HG02763 (cell line): ENCODE measurements at regions not wholly inside any gene's neighbourhood (a gene's known extent, or its start where the extent isn't known, plus 50 kb on each side); places are given as distances from the start of the nearest gene placed in this dataset.

Source experiments
- ATAC-seq: cut with Tn5 transposase; IDR thresholded peaks from one replicate; pipeline ENCODE4 v1.9.1; 2021; ENCODE audit warnings: mild to moderate bottlenecking, moderate library complexity; ENCODE audit not compliant: unreplicated experiment

DNA sequence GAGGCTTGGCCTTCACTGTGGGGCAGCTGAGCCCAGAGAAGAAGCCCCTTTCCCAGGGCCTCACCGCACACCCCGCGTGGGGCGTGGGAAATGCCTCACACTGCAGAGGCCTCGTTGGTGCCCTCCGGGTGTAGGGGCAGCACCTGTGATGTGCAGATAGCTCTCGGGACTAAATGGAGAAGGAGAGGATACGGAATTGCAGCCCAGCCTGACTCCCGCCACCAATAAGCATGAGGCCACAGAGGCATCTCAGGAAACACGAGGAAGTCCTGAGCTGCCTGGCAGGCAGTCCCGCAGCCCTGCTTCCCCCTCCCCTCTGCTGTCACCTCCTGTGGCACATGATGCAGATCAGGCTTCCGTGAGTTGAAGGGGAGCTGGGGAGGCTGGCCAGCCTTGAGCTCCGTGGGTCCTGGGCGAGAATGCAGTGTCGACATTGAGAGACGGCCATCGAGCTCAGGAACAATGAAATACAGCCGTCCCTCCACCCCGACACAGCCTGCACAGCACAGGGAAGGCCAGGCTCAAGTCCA lies 59.6 kb upstream of the PPP2R2D start:
- ATAC-seq = no peak

DNA sequence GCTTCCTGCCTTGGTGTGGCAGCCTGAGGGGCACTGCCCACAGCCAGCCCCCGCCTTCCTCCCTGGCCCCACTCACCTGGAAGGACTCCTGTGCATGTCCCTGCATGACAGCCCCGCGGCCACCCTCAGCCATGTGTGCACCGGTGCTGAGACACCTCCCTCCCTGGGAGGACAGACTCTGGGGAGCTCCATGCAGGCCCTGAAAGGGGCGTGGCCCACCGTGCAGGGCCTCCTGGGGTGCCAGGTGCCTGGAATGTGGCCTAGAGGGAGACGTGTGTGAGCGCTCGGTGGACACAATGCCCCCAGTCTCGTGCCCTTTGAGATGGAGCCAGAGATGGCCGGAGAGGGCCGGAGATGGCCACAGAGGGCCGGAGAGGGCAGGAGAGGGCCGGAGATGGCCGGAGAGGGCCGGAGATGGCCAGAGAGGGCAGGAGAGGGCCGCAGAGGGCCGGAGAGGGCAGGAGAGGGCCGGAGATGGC lies 59.1 kb upstream of the PPP2R2D start:
- no peak for ATAC-seq

DNA sequence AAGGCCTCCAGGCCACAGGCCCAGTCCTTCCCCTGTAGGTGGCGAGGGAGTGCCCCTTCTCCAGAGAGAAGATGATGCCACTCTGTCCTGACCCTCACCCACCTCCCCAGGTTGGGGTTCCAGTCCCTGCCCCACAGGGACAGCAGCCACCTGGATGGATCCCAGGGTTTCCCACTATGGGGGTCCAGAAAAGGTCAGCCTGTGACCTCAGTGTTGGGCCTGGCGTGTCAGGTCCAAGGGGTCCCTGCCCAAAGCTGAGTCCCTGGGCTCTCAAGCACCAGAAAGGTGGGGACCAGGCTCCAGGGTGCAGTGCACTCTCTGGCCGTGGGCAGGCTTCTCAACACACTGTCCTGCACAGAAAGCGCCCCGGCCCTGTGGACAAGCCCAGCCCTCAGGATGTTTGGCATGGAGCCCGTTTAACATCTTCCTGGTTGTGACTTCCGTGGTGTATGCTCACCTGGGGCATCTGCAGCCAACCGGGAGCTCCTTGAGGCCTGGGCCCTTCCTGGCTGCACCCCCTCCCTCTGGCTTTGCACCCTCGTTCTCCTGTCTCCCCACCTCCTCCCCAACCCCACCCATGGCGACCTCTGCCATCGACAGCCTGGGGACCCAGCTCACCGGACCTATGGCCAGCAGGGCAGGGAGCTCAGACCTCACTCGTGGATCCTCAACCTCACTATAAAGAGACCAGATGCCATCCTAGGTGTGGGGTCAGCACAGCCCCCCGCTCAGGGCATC lies 58.3 kb upstream of the PPP2R2D start:
- no peak for ATAC-seq

DNA sequence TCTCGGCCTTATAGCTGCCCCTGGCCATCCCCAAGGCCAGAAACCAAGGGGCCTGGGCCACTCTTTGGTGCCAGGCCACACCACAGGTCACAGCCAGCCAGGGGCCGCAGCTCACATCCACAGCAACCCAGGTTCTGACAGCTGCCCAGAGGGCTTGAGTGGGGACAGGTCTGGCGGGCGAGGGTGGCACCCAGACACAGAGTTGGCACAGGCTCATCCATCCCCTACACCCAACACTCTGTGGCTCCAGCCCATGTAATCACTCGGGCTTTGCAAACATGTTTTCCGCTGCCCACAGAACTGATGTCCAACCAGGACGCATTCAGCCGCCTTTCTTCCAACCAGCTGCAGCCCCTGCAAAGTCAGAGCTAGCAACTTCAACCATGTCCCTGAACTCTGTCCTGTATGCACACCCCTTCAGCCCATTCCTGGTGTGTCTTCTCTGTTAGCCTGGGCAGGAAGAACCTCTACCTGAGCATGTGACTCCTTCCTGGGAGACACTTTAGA lies 57.7 kb upstream of the PPP2R2D start:
- no peak for ATAC-seq

GRCh38 chr10:131843881-131844284 lies 56.9 kb upstream of the PPP2R2D start:
- ATAC-seq = no peak

DNA sequence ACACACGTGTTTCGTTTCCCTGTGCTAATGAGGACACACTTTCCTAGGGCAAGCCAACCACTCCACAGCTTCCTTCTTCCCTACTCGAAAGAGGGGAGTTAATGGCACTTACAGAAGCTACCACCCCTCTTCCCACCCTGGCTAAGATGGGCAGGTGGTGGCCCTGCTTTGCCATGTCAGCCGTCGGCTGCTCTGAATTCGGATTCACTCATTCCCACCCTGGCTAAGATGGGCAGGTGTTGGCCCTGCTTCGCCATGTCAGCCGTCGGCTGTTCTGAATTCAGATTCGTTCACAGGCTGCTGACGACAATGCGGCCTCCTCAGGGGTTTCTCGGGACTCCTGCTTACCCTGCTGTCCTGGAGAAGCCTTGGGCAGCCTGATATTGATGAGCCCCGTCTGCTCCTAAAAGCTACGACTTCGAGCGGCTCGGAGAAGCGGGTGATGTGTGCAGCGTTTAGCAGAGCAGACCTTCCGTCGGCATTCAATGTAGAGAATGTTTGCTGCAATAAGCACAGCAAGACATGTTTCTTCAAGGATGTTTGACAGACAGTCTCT lies 56.2 kb upstream of the PPP2R2D start:
- no peak for ATAC-seq

DNA sequence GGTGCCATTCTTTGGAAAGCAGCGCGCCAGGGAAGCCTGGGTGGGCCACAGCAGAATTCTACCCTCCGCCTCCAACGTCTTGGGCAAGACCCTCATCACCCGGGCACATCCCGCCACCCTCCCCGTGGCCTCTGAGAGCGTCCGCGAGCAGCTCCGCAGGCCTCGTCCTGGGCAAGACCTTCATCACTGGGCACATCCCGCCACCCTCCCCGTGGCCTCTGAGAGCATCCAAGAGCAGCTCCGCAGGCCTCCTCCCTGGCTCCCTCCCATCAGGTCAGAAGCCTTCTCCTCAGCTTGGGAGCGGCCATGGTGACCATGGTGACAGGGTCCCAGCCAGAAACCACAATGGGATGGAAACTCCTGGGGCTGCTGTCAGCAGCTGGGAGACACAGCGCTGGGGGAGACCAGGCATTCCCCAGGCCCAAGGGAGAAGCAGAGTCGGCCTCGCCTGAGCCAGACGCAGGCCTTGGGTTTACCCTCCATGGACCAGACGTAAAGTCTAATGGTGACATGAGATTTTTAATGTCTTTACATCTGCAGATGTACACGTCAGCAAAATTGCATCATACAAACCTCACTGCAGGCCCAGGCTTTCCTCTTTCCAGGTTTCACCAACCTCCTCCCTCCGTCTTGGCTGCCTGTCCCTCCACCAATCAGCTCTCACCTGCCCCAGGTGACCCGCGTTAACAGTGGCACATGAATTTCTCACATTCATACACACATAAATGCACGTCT lies 55.1 kb upstream of the PPP2R2D start:
- no peak for ATAC-seq

DNA sequence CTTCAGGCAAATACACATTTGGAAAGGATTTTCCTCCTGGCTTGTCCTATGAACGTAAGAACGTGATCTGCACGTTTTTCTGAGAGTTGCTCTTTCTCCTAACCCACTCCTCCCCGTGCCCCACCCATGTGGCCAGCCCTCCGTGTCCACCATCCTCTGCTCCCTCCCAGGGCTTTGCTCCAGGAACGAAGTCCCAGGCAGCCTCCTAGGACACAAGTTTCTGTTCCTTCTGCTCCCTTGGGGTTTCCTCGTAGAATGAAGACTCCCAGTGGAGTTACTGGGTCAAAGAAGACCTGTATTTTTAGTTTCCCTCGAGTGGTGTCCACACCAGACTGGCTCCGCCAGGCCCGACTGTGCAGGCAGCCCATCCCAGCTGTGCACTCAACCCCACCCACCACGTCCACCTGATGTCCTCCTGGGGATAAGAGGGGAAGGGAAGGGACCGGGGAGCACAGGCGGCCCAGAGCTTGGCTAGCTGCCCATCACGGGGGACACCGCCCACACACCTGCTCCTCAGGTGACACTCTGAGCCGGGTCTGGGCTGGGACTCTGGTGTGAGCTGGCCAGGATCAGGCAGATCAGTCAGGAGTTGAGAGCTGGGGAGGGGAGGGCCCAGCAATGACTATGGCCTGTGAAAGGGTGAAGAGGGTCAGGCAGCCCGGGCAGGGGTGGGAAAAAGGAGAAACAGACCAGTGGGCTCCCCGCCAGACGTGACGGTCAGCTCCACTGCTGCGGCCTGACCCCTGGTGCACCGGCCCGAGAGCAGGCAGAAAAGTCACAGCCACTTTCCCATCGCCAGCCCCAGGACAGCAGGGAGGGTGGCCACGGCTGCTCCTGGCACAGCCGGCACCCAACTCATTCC lies 54.3 kb upstream of the PPP2R2D start:
- ATAC-seq = no peak

DNA sequence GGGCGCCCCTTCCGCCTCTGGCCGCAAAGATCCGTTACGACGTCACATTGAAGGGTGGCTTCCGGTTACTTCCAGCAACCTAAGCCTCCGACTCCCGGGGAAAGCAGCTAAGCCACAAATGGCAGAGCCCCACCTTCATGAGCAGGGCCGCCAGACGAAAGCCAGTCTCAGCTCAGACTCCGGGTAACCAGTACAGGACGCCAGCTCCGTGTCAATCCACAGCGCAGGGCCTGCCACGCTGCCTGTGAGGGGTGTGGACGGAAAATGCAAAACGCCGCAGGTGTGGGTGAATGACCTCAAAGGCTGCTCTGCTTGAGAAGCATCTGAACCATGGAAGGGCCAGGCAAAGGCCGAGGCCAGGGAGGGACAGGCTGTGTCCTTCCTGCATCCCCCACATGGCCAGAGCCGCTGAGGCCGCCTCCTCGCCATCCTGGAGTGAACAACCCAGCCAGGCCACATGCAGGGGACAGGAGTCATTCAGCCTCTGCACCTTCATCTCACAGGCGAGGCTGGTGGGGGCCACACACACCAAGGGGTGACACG lies 53.5 kb upstream of the PPP2R2D start:
- no peak for ATAC-seq

DNA sequence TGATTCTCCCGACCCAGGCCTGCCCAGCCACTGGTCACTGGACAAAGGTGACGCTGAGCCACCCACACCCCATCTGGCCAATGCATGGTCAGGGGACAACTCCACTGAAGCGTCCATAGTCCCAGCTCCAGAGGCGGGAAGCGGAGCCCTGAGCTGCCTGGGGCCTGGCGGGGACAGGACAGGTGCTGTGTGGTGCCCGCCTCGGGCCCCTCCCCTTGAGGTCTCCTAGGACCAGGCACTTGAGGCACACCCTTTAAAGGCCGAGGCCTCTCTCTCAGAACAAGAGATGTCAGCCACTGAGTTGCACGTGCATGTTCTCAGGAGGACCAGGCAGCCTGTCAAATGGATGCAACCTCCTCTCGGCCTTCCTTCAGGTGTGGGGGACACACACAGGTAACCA lies 52.5 kb upstream of the PPP2R2D start:
- ATAC-seq = no peak

GRCh38 chr10:131848741-131849590 lies 51.8 kb upstream of the PPP2R2D start:
- no peak for ATAC-seq

GRCh38 chr10:131849591-131850382 lies 51.0 kb upstream of the PPP2R2D start:
- no peak for ATAC-seq

DNA sequence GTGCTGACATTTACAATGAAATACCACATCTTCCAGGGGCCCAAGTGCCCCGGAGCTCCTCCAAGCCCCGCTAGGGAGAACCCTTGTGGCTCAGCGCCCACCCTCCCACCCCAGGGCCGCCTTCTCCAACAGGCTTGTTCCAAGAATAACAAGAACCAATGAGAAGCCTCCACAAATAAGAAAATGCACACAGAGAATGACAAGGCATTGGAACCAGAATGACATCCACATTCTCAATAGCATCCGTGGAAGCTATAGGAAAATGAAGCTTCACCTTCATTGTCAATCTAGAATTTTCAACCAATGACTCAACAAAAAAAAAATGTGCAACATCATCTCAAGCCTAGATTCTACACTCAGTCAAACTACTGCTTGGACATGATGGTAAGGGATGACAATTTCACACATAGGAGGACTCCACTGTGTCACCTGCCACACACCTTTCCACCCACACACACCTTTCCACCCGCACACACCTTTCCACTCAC lies 50.4 kb upstream of the PPP2R2D start:
- ATAC-seq = no peak
